A673 (cell line): ENCODE measurements at regions not wholly inside any gene's neighbourhood (a gene's known extent, or its start where the extent isn't known, plus 50 kb on each side); places are given as distances from the start of the nearest gene placed in this dataset.

ENCODE experiments used
- BruUV-seq: library from RNA; stranded (reverse); fragments of 400-500 nt; replicated peaks from 2 replicates; lab custom pipeline; 2021; lab: Mats Ljungman, UMichigan
- CTCF ChIA-PET: fragments of 300-600 bp; sonication (Branson Sonifier 250); formaldehyde crosslinking; loops from one replicate; lab custom pipeline; 2022; ENCODE audit warnings: antibody characterized with exemption; lab: Charles Lee
- POLR2A ChIA-PET: fragments of 300-600 bp; sonication (Branson Sonifier 250); formaldehyde crosslinking; loops from one replicate; lab custom pipeline; 2022; ENCODE audit warnings: antibody characterized with exemption; ENCODE audit not compliant: low non-redundant PET; lab: Charles Lee
- DNase-seq: peaks from one replicate; pipeline ENCODE4 v3.0.0-alpha.2; 2015; ENCODE audit warnings: low spot score
- H3K27ac ChIP-seq: fragments of 200-600 bp; sonication (generic); 2 replicates; pipeline ENCODE4 v1.5.1; 2016; ENCODE audit warnings: mixed run types, low read depth, mild to moderate bottlenecking, mixed read lengths, antibody characterized with exemption, low read length; ENCODE audit not compliant: poor library complexity, severe bottlenecking
- H3K27me3 ChIP-seq: fragments of 200-600 bp; sonication (generic); replicated peaks from 2 replicates; pipeline ENCODE4 v1.6.1; 2017; ENCODE audit warnings: mixed run types, low read depth, mild to moderate bottlenecking, mixed read lengths, antibody characterized with exemption, low read length; ENCODE audit not compliant: insufficient read depth, poor library complexity
- H3K36me3 ChIP-seq: fragments of 200-600 bp; sonication (generic); 2 replicates; pipeline ENCODE4 v1.6.1; 2016; ENCODE audit warnings: mixed run types, mild to moderate bottlenecking, mixed read lengths, antibody characterized with exemption, low read length; ENCODE audit not compliant: insufficient read depth, poor library complexity, severe bottlenecking
- H3K4me1 ChIP-seq: fragments of 200-600 bp; sonication (generic); 2 replicates; pipeline ENCODE4 v1.6.1; 2017; ENCODE audit warnings: mixed run types, mild to moderate bottlenecking, mixed read lengths, antibody characterized with exemption, low read length; ENCODE audit not compliant: insufficient read depth, poor library complexity, severe bottlenecking
- H3K4me3 ChIP-seq: fragments of 200-600 bp; sonication (generic); 2 replicates; pipeline ENCODE4 v1.5.1; 2016; ENCODE audit warnings: low read depth, mixed run types, mild to moderate bottlenecking, mixed read lengths, low read length; ENCODE audit not compliant: poor library complexity, severe bottlenecking
- H3K9me3 ChIP-seq: fragments of 200-600 bp; sonication (generic); 2 replicates; pipeline ENCODE4 v1.6.1; 2016; ENCODE audit warnings: mixed run types, low read depth, mild to moderate bottlenecking, mixed read lengths, antibody characterized with exemption, low read length; ENCODE audit not compliant: poor library complexity, severe bottlenecking
- CTCF ChIP-seq: fragments of 300-800, 200-600 bp; sonication (generic); conservative IDR thresholded peaks from 2 replicates; pipeline ENCODE4 v1.5.1; 2017; ENCODE audit warnings: low read depth, mild to moderate bottlenecking, antibody characterized with exemption, low read length, moderate library complexity, mixed read lengths
- EZH2 ChIP-seq: fragments of 200-600 bp; sonication (generic); IDR thresholded peaks from 2 replicates; pipeline ENCODE4 v1.6.1; 2017; ENCODE audit warnings: borderline replicate concordance, low read depth, mild to moderate bottlenecking, mixed read lengths, antibody characterized with exemption, low read length; ENCODE audit not compliant: poor library complexity, severe bottlenecking
- intact Hi-C: fragments of 100-400 bp; cut with micrococcal nuclease; formaldehyde crosslinking; loops from one replicate; pipeline ENCODE4 v1.10.0; 2022; ENCODE audit not compliant: unreplicated experiment

DNA sequence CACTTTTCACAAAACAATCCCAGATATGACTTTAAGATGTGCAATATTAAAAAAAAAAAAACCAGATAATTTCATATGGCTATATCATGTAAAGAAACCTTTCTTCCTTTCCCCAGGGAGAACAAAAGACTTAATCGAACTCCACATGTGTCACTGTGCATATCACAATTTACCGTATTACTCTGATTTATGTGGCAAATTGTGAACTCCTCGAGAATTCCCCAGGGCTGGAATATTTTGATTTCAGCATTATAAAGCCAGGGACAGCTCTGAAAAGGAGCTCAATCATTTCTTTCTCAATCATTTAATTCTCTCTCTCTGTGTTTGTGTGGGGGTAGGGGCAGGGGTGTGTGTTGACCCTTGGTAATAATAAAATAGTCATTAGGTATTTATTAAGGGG, 165.8 kb downstream of the TDRD15 start:
- POLR2A ChIA-PET: no interaction called here
- Histone ChIP-seq H3K4me3 (no peak overlapping the region), H3K9me3 (no peaks in the 10 kb centered on the region), H3K4me1 (no peaks in the 10 kb centered on the region), H3K27ac (no peak overlapping the region), H3K27me3 (peaks cover 14% of the 10 kb centered on the region), H3K36me3 (no peaks in the 10 kb centered on the region)
- intact Hi-C loops: no loop called here
- TF ChIP-seq EZH2: no peak
- TF ChIP-seq CTCF: no peak
- CTCF ChIA-PET: no interaction called here
- BruUV-seq: no TSS peak
- DNase-seq: no peak

DNA sequence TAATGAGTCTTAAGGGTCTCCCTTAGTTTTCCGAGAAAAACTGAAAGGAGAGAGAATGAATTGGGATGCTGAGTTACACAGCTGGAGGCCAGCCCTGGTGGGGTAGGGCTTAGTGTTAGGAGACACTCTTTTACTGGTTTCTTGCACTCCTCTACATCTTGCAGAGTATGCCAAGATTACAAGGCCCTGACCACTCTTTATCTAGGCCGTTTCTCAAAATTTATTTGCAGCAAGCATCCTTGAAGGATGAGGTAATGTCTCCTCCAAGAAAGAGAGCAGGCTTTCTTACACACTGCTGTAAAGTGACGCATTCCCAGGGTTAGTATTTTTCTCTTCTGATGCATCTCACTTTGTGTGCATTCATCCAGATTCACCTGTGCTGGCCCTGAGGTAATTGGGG, 166.2 kb downstream of the TDRD15 start:
- CTCF ChIA-PET: no interaction called here
- BruUV-seq: no TSS peak

GRCh38 chr2:21291426-21291825, 167.7 kb downstream of the TDRD15 start:
- intact Hi-C loops: no loop called here
- Histone ChIP-seq H3K4me1 (no peaks in the 10 kb centered on the region), H3K27ac (no peak overlapping the region), H3K36me3 (no peaks in the 10 kb centered on the region), H3K4me3 (no peak overlapping the region), H3K9me3 (no peaks in the 10 kb centered on the region), H3K27me3 (peaks cover 31% of the 10 kb centered on the region)
- no peak for DNase-seq
- CTCF ChIA-PET: no interaction called here
- no peak for TF ChIP-seq EZH2
- TF ChIP-seq CTCF: no peak
- BruUV-seq: no TSS peak
- POLR2A ChIA-PET: no interaction called here

More for the DNA sequence above, 166.2 kb downstream of the TDRD15 start:
- H3K9me3 ChIP-seq: no peaks in the 10 kb centered on the region
- H3K4me1 ChIP-seq: no peaks in the 10 kb centered on the region
- no peak overlapping the region for H3K27ac ChIP-seq
- peaks cover 18% of the 10 kb centered on the region for H3K27me3 ChIP-seq
- DNase-seq: no peak
- intact Hi-C loops: no loop called here
- no peaks in the 10 kb centered on the region for H3K36me3 ChIP-seq
- POLR2A ChIA-PET: no interaction called here
- no peak overlapping the region for H3K4me3 ChIP-seq
- TF ChIP-seq EZH2: no peak
- no peak for TF ChIP-seq CTCF

GRCh38 chr2:21294446-21294845, 170.7 kb downstream of the TDRD15 start:
- no peaks in the 10 kb centered on the region for H3K4me1 ChIP-seq
- ChIA-PET POLR2A (no interaction called here), CTCF (no interaction called here)
- TF ChIP-seq CTCF (no peak), EZH2 (no peak)
- peaks cover 46% of the 10 kb centered on the region for H3K27me3 ChIP-seq
- H3K9me3 ChIP-seq: no peaks in the 10 kb centered on the region
- H3K36me3 ChIP-seq: no peaks in the 10 kb centered on the region
- BruUV-seq: no TSS peak
- H3K27ac ChIP-seq: no peak overlapping the region
- no peak for DNase-seq
- H3K4me3 ChIP-seq: no peak overlapping the region
- intact Hi-C loops: no loop called here
